AG20443 (cell line): ENCODE measurements at regions not wholly inside any gene's neighbourhood (a gene's known extent, or its start where the extent isn't known, plus 50 kb on each side); places are given as distances from the start of the nearest gene placed in this dataset.
"Not testable (repeated sequence)": the region's sequence is repeated elsewhere in the genome, so short reads cannot be mapped to it uniquely, and the experiment has no call there.

Experiments
- DNase-seq: peaks from one replicate; pipeline ENCODE4 v3.0.0; 2012; ENCODE audit warnings: low spot score, mixed read lengths

DNA sequence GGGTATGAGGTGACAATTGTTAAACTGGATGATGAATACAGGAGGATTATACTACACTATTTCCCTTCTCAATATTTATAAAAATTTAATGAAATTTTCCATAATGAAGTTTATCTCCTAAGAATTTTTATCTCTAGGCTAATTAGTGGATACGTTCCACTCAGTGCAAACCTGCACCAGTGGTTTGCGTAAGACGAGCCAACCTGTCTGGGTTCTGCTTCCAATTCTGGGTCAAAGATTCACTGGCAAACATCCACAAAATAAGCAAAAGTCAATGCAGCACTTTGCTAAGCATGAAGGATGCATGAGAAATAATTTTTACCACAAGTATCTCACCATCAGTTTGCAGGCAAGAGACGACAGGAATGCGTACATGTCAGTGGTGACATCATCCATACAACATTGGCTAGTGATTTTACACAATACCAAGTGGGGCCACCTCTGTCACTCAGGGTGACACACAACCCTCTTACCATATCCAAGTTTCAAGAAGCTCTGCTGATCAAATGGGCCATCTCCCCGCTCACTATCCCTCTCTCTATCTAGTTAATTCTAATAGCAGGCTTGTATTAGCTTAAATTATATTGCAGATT is 51.7 kb downstream of the FAM50B start:
- DNase-seq, result no peak

DNA sequence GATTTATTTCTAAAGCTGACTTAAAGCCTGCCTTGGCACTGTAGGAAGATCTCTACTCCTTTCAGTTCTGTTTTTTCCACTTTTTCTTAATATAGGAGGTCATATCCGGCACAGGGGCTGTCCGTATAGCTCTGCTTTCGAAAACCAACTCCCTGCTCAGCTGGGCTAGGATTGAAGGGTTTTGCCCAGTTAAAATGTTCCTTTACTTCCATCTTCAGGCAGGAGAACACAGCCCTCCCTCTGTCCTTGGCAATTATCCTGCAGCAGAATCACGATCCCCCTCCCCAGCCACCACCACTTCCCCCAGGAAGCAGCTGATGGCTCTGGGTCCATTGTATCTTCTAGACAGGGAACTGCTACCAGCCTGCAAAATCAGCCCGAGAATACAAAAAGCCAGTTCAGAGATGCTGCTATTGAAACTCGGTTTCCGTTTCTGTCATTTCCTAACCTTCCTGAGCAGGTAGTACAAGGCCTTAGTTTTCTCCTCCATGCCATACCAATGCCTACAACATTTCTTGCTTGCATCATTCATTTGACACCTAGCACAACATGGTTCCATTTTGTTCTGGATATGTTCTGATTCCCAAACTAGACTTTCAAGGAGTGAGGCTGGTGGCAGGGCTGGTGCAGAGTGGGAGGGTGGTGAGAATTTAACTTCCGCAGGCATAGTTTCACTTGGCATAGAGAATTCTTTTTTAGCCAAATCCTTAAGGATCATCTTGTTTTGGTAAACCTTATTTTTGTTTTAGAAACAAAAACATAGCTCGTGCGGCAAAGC is 53.9 kb downstream of the FAM50B start:
- DNase-seq, result no peak

DNA sequence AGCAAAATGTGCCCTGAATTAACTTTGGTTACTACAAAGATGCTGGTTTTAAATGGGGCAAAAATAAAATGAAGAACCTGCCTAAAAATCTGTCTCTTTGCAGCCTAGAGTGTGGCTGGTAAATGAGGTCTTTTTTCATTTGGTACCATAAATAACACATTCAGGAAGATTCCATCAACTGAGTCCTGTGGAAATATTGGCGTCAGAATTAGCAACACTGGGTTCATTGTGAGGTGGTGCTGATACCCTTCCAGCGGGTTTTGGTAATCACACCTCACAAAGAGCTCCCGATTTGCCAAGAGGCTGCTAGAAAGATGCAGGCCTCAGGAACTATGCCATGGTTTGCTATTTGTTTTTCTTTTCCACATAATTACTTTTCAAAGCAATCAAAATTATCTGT is 55.3 kb downstream of the FAM50B start:
- no peak for DNase-seq

DNA sequence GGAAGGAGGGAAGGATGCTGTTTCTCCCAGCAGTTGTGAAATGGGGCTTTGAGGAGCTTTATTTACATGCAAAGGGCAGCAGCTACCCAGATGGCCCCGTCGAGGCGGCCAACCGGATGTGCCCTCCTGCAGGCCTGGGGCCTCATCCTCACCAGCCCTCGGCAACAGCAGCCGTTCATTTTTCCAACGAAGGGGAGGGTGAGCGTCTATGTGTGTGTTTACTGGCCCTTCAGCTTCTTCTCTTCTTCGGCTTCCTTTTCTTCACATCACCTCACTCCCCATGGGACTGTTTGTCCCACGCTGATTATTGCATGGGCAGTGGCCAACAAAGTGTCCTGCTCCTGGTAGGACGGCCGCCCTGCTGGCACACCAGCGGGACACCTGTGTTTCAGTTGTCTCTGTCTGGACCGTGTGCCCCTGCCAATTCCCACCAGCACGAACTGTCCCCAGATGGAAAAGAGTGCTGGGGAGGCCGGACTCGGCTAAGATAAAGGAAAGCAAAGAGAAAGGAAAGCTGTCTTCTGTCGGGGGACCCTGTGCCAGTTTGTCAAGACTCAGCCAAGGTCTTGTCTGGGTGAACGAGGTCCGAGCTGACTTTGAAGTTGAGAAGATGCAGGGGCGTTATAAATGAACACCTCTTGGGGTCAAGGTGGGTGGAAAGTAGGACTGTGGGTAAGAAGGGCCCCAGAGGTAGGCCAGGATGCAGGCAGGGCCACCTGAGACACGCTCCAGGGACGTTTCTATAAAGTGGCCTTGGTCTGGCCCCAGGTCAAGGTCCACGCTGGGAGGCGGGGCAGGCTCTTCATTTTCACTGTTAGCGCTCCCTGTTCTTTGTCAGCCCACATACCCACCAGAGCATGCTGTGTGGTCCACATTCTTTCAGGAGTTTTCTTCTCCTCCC is 57.0 kb downstream of the FAM50B start:
- no peak for DNase-seq

DNA sequence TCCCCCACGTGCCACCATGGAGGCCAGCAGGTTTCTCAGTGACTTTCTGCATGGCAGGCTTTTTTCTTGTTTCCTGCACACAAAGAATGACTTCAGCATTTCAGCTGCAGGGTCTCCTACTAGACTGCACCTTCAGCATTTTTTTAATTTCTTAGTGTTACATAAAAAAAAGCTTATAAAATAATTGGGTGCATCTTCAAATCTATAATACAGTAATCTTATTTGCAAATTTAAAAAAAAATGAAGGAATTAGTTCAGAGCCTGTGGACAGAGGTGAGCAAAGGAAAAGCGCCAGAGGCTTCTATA is 57.6 kb downstream of the FAM50B start:
- DNase-seq, result no peak

DNA sequence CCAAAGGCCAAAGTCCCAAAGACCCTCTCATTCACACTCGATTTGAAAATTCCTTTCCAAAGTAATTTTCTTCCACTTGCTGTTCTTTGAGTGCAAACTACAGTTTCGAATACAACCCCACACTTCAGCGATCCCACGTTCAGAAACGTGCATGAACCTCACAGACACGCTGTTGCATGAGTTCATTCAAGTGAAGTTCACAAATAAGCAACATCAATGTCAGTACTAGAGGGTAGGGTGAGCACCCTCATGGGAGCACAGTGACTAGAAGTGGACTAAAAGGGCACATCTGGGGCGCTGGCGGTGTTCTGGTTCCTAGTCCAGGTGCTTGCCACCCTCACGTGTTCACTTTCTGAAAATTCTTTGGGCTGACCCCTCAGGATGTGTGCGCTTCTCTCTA is 59.0 kb downstream of the FAM50B start:
- no peak for DNase-seq

DNA sequence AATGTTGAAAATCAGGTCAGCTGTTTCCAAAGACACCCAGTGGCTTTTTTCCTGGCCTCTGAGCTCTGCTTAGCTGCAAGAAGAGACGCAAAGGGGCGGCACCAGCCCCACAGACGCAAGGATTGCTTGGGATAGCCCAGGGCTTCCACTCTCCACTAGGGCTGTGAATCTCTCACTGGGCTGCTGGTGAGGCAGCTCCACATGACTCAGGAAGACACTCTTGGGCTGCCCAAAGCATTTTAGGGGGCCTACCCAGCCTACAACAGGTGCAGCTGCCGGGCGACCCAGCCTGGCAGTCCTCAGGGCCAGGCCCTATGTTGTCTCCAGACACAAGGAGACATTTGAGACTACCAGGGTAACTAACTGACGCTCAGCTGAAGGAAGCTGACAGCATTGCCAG is 59.8 kb downstream of the FAM50B start:
- DNase-seq, result no peak

DNA sequence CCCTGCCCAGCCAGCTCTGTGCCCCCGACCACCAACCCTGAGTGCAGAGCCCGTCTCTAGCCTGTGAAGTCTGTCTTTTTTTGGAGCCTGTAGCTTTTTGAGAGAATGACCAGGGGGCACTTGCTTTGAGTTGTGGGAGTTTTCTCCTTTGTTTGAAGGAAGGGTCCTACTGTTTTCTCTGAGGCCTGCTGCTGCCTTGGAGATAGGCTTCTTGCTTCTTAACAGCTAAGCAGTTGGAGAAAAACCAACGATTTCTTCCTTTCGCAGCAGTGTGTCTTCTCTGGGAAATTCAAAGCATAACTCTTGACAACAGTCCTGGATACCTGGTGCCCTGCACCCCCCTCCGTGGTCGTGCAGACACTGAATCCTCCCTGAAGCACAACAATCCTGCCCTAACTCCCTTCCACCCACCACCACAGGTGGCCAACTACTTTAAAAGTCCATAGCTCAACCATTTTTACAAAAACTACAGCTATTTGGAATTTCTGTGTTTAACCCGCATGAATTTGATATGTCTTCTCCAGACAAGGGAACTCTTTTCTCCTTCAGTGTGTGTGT is 61.0 kb downstream of the FAM50B start:
- no peak for DNase-seq

DNA sequence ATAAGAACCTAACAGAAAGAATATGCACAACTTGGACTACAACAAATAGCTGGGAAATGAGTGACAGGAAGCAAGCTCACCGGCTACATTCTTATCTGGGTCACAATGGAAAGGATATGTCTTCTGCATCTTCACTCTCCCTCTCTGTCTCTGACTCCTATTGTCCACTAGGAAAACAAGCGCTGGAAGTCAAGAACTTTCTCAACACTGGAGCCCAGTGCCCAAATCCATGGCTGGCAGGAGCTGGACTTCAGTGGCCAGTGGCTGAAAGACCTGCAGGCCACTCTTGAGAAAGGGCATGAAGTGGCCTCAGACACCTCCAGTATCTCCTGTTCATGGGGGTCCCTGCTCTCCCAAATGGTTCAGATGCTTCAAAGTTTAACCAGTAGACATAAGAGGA is 62.0 kb downstream of the FAM50B start:
- DNase-seq, result no peak

DNA sequence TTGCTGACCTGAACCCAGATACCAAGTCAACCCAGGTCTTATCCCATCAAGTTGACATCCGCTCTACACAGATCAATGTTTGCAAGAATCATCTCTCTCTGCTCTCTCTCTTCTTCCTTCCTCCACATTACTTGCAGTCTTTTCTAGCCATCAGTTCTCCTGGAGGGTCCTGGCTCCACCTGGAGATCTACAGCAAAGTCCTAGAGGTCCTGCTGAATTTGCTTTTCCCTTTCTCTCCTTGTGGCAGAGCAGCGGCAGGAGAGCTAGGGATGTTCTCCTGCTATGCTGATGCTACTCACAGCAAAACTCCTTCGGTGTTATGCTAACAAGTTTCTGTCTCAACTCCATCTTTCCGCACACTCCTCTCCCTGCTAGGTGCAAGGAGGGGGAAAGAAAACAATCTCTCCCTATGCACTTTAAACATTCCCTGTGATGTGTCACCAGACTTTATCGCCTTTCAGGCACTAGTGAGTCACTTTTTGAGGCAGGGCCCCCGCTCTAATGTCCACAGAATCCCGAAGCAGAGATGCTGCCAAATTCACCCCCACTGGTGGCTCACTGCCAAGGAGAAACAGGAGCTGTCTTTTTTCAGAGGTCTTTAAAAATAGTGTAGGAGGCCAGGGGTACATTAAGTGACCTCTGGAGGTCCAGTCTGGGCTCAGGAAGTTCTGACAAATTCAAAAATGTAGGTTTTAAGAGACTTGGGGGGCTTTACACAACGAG is 62.6 kb downstream of the FAM50B start:
- peak; percentile 77 for DNase-seq

DNA sequence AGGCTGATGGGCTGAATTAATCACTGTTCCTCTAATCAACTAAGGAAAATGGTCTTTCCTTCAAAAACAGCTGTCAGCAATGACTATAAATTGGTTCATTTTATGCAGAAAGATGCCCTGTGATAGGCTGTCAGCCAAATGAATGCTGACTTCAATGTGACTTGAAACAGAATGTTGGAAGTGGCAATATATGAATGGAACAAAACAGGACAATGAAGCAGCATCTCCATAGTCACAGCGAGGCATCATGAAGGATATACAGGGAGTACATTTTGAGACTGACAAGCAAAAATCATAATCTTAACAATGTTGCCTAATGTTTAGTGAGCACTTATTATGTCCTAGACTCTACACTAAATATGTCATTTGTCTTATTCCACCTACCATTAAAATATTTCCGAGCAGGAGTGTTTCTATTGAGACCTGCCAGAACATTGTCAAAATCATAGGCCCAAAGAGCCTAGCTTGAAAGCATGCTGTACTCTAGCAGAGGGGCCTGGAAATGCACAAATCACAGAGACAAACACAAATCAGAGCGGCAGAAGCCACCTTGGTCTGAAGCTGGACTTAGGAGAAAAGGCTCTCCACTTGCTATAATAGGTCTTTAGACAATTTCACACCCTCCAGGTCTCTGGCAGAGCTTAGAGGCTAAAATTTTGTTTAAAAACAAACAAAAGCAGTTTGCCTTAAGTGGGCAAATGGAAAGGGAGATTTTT is 63.3 kb downstream of the FAM50B start:
- no peak for DNase-seq

DNA sequence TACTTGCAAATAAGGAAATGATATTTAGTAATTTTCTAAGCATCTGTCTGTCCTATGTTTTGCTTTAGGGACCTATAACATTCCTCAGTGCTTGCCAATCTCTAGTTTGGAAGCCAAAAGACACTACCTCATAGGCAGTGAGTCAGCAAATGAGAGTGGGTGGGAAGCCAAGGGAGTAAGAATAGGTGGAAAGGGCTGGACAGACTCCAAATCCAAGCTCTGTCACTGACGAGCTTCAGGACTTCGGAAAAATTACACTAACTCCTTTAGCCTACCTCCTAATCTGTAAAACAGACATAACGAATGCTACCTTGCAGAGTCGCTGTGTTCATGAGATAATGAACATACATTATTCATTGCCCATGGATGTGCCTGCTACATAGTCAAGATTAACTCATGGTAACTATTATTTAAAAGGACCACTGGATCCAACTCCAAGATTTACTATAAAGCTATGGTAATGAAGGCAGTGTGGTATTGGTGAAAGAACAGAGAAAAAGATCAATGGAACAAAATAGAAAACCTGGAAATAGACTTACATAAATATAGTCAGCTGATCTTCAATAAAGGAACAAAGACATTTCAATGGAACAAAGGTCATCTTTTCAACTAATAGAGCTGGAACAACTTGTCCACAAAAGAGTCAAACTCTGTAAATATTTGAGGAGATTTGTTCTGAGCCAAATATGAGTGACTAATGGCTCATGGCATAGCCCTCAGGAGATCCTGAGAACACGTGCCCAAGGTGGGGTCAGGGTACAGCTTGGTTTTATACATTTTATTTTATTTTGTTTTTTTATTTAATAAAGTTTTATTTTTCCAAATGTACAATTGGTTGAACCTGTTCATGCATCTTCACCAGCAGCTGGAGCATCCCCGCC is 64.1 kb downstream of the FAM50B start:
- peak; percentile 89 for DNase-seq

DNA sequence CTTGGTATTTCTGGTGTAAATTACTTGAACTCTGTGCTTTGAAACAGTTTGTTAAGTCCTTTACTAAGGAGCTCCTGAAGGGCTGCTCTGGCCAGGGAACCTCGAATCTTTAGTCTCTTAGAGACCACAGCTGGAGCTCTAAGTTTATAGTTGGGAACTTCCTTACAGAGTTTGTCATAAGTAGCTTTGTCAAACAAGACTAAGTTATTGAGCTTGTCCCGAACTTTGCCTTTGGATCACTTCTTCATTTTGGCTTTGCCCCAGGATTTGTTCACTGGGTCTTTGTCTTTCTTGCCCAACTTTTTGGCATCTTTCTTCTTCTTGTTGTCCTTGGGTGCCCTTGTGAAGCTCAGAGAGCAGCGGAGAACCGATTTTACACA is 64.8 kb downstream of the FAM50B start:
- DNase-seq, result no peak

DNA sequence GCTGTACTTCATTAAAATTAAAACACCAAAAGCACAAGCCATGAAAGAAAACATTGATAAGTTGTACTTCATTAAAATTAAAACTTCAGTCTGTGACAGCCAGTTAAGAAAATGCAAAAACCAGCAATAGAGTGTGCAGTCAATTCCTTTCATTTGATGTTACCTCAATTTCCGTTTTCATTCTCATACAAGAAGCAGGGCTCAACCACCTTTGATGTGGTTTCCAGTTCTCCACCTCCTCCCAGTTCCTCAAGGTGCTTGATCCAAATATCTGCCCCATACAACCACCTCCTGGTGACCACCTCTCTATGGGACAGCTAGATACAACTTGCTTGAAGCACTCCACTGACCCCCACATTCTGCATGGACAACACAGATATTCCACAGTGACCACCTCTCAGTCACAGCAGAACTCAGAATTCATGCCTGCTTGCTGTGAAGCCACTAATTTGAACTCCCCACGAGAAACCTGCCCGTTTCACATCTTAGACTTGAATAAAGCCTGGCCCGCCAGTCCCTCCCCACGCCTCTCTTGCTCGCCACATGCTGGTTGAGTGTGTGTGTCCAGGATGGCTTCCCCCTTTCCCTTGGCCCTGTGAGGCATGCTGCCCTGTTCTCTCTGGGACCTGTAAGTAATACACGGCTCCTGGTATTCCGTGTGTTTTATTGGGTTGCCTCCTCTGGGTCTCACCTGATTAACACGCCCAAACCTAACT is 66.1 kb downstream of the FAM50B start:
- no peak for DNase-seq

DNA sequence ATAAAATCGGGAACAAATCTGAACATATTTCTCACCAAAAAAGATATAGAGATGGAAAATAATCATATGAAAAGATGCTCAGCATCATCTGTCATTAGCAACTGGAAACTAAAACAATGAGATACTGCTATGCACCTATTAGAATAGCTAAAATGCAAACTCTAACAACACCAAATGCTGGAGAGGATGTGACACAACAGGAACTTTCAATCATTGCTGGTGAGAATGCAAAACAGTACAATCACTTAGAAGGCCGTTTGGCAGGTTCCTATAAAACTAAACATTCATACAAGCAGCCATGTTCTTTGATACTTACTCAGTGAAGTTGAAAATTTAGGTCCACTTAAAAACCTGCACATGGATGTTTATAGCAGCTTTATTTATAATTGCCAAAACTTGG is 67.0 kb downstream of the FAM50B start:
- DNase-seq, result no peak

DNA sequence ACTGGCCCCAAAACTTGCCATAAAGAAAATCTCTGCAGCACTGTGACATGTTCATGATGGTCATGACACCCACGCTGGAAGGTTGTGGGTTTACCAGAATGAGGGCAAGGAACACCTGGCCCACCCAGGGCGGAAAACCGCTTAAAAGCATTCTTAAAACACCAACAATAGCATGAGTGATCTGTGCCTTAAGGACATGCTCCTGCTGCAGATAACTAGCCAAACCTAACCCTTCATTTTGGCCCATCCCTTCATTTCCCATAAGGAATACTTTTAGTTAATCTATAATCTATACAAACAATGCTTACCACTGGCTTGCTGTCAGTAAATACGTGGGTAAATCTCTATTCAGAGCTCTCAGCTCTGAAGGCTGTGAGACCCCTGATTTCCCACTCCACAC is 67.6 kb downstream of the FAM50B start:
- DNase-seq, result not testable (repeated sequence)

DNA sequence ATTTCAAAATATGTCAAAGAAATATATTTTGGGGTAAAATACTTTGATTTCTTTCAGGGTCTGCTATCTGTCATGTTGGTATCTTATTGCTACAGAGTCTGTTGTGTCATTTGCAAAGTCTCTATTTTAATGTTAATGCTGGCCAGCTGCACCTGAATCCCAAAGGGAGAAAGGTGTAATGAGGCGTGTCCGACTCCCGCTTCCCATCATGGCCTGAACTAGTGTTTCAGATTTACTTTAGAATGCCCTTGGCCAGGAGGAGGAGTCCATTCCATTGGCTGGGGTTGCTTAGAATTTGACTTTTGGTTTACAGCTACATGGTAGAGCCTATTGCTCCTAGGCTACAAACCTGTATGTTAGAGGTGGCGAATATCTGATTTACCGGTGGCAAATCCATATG is 69.3 kb downstream of the FAM50B start:
- DNase-seq, result no peak

DNA sequence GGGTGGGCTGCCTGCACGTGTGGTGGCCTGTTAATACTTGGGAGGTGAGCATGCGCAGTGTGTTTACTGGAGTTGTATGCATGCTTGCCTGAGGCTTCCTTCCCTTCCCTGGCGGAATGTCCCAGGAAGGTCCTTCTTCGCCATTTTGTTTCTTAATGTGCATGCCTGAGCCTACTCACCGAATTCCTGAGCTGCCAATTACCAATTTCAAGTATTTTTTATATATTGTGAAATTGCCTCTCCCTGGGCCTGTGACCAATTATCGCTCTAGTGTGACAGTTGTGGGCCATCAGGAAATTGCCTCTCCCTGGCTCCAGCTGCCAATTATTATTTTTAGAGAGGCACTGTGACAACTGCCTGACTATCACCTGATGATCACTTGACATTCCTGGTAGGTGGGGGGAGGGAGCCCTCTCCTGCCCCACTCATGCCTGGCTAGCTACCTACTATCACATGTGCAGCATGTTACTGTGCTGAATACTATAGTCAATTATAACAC is 70.0 kb downstream of the FAM50B start:
- peak; percentile 71 for DNase-seq

DNA sequence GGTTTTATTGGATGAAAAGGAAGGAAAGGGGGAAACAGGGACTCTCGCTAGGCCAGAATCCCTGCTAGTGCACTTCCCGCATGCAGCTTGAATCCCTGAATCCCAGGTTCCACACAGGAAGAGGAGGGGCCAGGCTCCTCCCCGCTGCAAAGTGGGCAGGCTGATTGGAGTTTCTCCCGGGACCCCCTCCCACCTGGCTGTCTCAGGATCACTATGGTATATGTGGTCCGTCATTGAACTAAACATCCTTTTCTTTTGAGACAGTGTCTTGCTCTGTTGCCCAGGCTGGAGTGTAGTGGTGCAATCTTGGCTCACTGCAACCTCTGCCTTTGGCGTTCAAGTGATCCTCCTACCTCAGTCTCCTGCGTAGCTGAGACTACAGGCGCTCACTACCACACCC is 70.7 kb downstream of the FAM50B start:
- no peak for DNase-seq

DNA sequence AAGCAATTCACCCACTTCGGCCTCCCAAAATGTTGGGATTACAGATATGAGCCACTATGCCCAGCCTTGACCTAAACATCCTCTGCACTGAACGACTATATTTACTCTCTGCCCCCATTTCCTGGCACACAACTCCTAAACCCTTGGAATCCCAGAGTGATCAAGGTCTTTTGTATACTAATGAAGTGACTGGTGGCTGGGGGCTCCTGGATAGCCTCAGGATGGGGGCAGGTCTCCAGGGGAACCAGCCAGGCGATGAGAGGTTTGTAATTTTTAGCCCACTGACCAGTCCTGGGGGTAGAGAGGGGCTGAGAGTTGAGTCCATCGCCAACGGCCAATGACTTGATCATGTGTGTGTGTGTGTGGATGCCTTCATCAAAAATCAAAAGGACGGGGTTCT is 71.1 kb downstream of the FAM50B start:
- no peak for DNase-seq
